C4-2B (cell line): ENCODE measurements at regions not wholly inside any gene's neighbourhood (a gene's known extent, or its start where the extent isn't known, plus 50 kb on each side); places are given as distances from the start of the nearest gene placed in this dataset.

Source experiments
- CTCF ChIP-seq: fragments of 450-650 bp; conservative IDR thresholded peaks from 2 replicates; pipeline ENCODE4 v1.5.1; 2017; ENCODE audit warnings: mild to moderate bottlenecking
- ZFX ChIP-seq: fragments of 450-650 bp; IDR thresholded peaks from 2 replicates; pipeline ENCODE4 v1.6.1; 2017

DNA sequence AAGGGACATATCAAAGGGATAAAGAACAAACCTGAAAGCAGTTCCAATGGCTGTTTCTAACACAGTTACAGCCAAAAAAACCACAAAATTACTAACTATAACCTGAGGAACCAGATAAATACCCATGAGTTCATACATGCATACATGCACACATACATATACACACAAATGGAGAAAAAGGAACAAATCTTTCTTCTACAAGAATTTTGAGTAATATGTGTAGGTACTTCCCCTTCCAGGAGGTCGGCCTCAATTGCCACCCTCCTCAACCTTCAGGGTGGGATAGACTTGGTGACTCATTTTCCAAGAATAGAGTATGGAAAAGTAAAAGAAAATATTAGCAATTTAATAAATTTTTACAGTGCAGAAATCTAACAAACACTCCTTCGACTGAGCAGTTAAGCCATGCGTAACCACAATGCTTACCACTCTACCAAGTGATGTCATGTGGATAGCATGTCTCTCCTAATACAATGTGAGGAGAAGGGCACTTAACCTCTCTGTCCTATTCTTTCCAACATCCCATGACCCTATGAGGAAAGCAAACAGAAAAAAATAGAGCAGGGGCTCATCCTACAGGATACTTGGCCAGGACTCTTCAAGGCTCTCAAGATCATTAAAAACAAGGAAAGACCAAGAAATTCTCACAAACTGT lies 243.0 kb upstream of the RUNX1 start:
- no peak for TF ChIP-seq CTCF
- no peak for TF ChIP-seq ZFX
